OCI-LY1 (cell line): ENCODE measurements at regions not wholly inside any gene's neighbourhood (a gene's known extent, or its start where the extent isn't known, plus 50 kb on each side); places are given as distances from the start of the nearest gene placed in this dataset.

ENCODE experiments used
- EZH2 ChIP-seq: fragments of 200-600 bp; sonication (generic), shearing (Covaris generic); IDR thresholded peaks from 2 replicates; pipeline ENCODE4 v1.8.0; 2017; ENCODE audit warnings: borderline replicate concordance, mixed run types, mild to moderate bottlenecking, antibody characterized with exemption, low read length, moderate library complexity, mixed read lengths
- TF ChIP-seq, protein P1 (sequence below): fragments of 200-600 bp; sonication (generic), shearing (Covaris generic); IDR thresholded peaks from 2 replicates; pipeline ENCODE4 v1.5.1; 2017; ENCODE audit warnings: mild to moderate bottlenecking, antibody characterized with exemption, low read length, moderate library complexity, mixed read lengths

DNA sequence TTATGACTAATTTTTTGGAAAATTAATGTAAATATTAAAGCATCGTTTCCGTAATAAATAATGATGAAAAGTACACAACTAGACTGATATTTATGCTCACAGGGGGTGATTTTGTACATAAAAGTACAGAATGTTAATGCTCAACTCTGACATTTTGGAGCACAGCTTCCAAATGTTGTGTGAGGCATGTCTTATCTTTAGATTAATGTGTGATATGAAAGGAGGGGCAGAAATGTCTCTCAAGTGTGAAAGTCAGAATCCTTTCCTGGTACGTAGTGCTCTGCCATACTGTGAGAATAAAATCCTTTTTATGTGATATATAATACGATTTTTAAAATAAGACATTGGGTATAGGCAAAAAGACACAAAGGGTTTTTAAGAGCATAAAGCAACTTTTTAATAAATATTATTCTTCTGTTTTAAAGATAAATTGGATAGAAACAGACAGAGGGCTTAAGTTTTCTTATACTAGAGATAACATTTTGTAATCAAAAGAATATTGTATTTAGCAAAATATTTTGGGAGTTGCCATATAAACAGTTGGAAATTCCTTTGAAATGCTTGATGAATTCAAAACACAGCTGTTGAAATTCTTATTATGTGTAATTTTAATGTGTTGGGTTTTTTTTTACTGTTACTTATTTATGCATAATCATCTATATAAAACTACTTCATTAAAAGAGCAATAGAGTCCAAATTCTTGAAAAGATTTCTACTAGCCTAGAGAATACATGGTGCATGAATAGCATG lies 389.7 kb downstream of the RAP2B start:
- TF ChIP-seq, protein P1, sequence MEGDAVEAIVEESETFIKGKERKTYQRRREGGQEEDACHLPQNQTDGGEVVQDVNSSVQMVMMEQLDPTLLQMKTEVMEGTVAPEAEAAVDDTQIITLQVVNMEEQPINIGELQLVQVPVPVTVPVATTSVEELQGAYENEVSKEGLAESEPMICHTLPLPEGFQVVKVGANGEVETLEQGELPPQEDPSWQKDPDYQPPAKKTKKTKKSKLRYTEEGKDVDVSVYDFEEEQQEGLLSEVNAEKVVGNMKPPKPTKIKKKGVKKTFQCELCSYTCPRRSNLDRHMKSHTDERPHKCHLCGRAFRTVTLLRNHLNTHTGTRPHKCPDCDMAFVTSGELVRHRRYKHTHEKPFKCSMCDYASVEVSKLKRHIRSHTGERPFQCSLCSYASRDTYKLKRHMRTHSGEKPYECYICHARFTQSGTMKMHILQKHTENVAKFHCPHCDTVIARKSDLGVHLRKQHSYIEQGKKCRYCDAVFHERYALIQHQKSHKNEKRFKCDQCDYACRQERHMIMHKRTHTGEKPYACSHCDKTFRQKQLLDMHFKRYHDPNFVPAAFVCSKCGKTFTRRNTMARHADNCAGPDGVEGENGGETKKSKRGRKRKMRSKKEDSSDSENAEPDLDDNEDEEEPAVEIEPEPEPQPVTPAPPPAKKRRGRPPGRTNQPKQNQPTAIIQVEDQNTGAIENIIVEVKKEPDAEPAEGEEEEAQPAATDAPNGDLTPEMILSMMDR, result no peak
- TF ChIP-seq EZH2, result no peak
